Sigmoid colon (tissue), 4 donors: ENCODE measurements at regions not wholly inside any gene's neighbourhood (a gene's known extent, or its start where the extent isn't known, plus 50 kb on each side); places are given as distances from the start of the nearest gene placed in this dataset.
"Not testable (repeated sequence)": the region's sequence is repeated elsewhere in the genome, so short reads cannot be mapped to it uniquely, and the experiment has no call there.

Source experiments
- EP300 ChIP-seq, 4 donors: sonication (generic); formaldehyde crosslinking; IDR thresholded peaks; one replicate each; pipeline ENCODE4 v1.6.1; 2017; ENCODE audit warnings: antibody characterized with exemption in 4 of 4
- POLR2A ChIP-seq, 2 donors: fragments of 450-650 bp; IDR thresholded peaks; one replicate each; pipeline ENCODE4 v1.6.1; 2016; ENCODE audit warnings: antibody characterized with exemption in 2 of 2, mild to moderate bottlenecking in 2 of 2, moderate library complexity in 2 of 2

- not testable (repeated sequence) for TF ChIP-seq POLR2A, EP300 (IDR thresholded peaks at IDR 0.05)
Observed at GRCh38 chr7:63874242-63874641, 124.4 kb upstream of the ZNF722 start.
